HFFc6 (cell line): ENCODE measurements at regions not wholly inside any gene's neighbourhood (a gene's known extent, or its start where the extent isn't known, plus 50 kb on each side); places are given as distances from the start of the nearest gene placed in this dataset.

Experiments used
- DNase-seq: peaks from one replicate; pipeline ENCODE4 v3.0.0-alpha.2; 2018
- H3K27ac Mint-ChIP-seq: 2 replicates; pipeline ENCODE4 v1.8.0; 2020; ENCODE audit warnings: mild to moderate bottlenecking, mixed read lengths
- H3K27me3 Mint-ChIP-seq: 2 replicates; pipeline ENCODE4 v1.8.0; 2021; ENCODE audit warnings: mild to moderate bottlenecking, moderate library complexity, mixed read lengths; ENCODE audit not compliant: insufficient read depth
- H3K36me3 Mint-ChIP-seq: 2 replicates; pipeline ENCODE4 v1.8.0; 2021; ENCODE audit warnings: low read depth, mixed read lengths
- H3K4me1 Mint-ChIP-seq: 2 replicates; pipeline ENCODE4 v1.8.0; 2020; ENCODE audit warnings: low read depth, mixed read lengths
- H3K4me3 Mint-ChIP-seq: 2 replicates; pipeline ENCODE4 v1.8.0; 2020; ENCODE audit warnings: mild to moderate bottlenecking, moderate library complexity, mixed read lengths
- H3K9me3 Mint-ChIP-seq: 2 replicates; pipeline ENCODE4 v1.8.0; 2020; ENCODE audit warnings: mild to moderate bottlenecking, mixed read lengths
- CTCF ChIP-seq: fragments of 200-600 bp; sonication (generic); IDR thresholded peaks from 2 replicates; pipeline ENCODE4 v1.5.0; 2021; ENCODE audit warnings: antibody characterized with exemption, mild to moderate bottlenecking

- Mint-ChIP-seq H3K4me1 (no peaks in the 10 kb centered on the region), H3K27me3 (no peaks in the 10 kb centered on the region; the same call in 1 of the 2 replicates), H3K27ac (no peak overlapping the region), H3K4me3 (no peak overlapping the region), H3K36me3 (no peaks in the 10 kb centered on the region), H3K9me3 (peaks cover 50% of the 10 kb centered on the region)
- TF ChIP-seq CTCF, result no peak
- no peak for DNase-seq
Observed at GRCh38 chr5:91691592-91691991, 308.5 kb upstream of the ARRDC3 start.

- no peak for TF ChIP-seq CTCF
- H3K4me1 Mint-ChIP-seq, result no peaks in the 10 kb centered on the region
- H3K4me3 Mint-ChIP-seq, result no peak overlapping the region
- peaks cover 50% of the 10 kb centered on the region for H3K9me3 Mint-ChIP-seq
- H3K27ac Mint-ChIP-seq, result no peak overlapping the region
- DNase-seq, result no peak
- H3K27me3 Mint-ChIP-seq, result no peaks in the 10 kb centered on the region
- no peaks in the 10 kb centered on the region for H3K36me3 Mint-ChIP-seq
Observed at GRCh38 chr5:91690921-91691320, 307.8 kb upstream of the ARRDC3 start.

- no peaks in the 10 kb centered on the region for H3K4me1 Mint-ChIP-seq
- no peak for DNase-seq
- no peak for TF ChIP-seq CTCF
- H3K27ac Mint-ChIP-seq, result no peak overlapping the region
- H3K27me3 Mint-ChIP-seq, result no peaks in the 10 kb centered on the region; the same call in 1 of the 2 replicates
- peaks cover 51% of the 10 kb centered on the region for H3K9me3 Mint-ChIP-seq
- H3K4me3 Mint-ChIP-seq, result no peak overlapping the region
- no peaks in the 10 kb centered on the region for H3K36me3 Mint-ChIP-seq
Observed at GRCh38 chr5:91687430-91687829, 304.3 kb upstream of the ARRDC3 start.

GRCh38 chr5:91684625-91685024 is 301.5 kb upstream of the ARRDC3 start:
- Mint-ChIP-seq H3K4me3 (no peak overlapping the region), H3K27ac (no peak overlapping the region), H3K36me3 (no peaks in the 10 kb centered on the region), H3K27me3 (no peaks in the 10 kb centered on the region; the same call in 1 of the 2 replicates), H3K9me3 (peaks cover 52% of the 10 kb centered on the region), H3K4me1 (no peaks in the 10 kb centered on the region)
- DNase-seq, result no peak
- no peak for TF ChIP-seq CTCF

GRCh38 chr5:91670563-91670962 is 287.4 kb upstream of the ARRDC3 start:
- H3K9me3 Mint-ChIP-seq, result peaks cover 28% of the 10 kb centered on the region
- H3K4me3 Mint-ChIP-seq, result no peak overlapping the region
- H3K27ac Mint-ChIP-seq, result no peak overlapping the region
- DNase-seq, result no peak
- H3K36me3 Mint-ChIP-seq, result no peaks in the 10 kb centered on the region; the same call in 1 of the 2 replicates
- TF ChIP-seq CTCF, result no peak
- H3K4me1 Mint-ChIP-seq, result no peaks in the 10 kb centered on the region
- no peaks in the 10 kb centered on the region for H3K27me3 Mint-ChIP-seq

- Mint-ChIP-seq H3K27ac (no peak overlapping the region), H3K27me3 (no peaks in the 10 kb centered on the region), H3K36me3 (no peaks in the 10 kb centered on the region; the same call in 1 of the 2 replicates), H3K4me1 (no peaks in the 10 kb centered on the region), H3K4me3 (no peak overlapping the region), H3K9me3 (peaks cover 29% of the 10 kb centered on the region)
- no peak for DNase-seq
- TF ChIP-seq CTCF, result no peak
Observed at GRCh38 chr5:91670122-91670521, 287.0 kb upstream of the ARRDC3 start.
